Loucy (cell line): ENCODE measurements at regions not wholly inside any gene's neighbourhood (a gene's known extent, or its start where the extent isn't known, plus 50 kb on each side); places are given as distances from the start of the nearest gene placed in this dataset.

Source experiments
- H2AFZ ChIP-seq: fragments of 200-600 bp; sonication (generic); 2 replicates; pipeline ENCODE4 v1.6.0; 2016; ENCODE audit warnings: antibody characterized with exemption, mild to moderate bottlenecking, low read length, moderate library complexity
- H3F3A ChIP-seq: fragments of 200-600 bp; 2 replicates; pipeline ENCODE4 v1.6.0; 2016; ENCODE audit warnings: antibody characterized with exemption, low read depth, mild to moderate bottlenecking
- H3K27me3 ChIP-seq: fragments of 200-600 bp; sonication (generic); 2 replicates; pipeline ENCODE4 v1.6.1; 2014; ENCODE audit warnings: low read length, mild to moderate bottlenecking; ENCODE audit not compliant: insufficient read depth, poor library complexity, severe bottlenecking
- H3K36me3 ChIP-seq: fragments of 200-600 bp; sonication (generic); 2 replicates; pipeline ENCODE4 v1.6.1; 2016; ENCODE audit warnings: low read length; ENCODE audit not compliant: insufficient read depth
- H3K4me1 ChIP-seq: fragments of 200-600 bp; sonication (generic); 2 replicates; pipeline ENCODE4 v1.5.1; 2014; ENCODE audit warnings: low read length, mild to moderate bottlenecking; ENCODE audit not compliant: insufficient read depth, poor library complexity, severe bottlenecking
- H3K4me2 ChIP-seq: fragments of 200-600 bp; sonication (generic); 2 replicates; pipeline ENCODE4 v1.6.0; 2014; ENCODE audit warnings: antibody characterized with exemption, low read length, low read depth, mild to moderate bottlenecking; ENCODE audit not compliant: poor library complexity, severe bottlenecking
- H3K4me3 ChIP-seq: fragments of 200-600 bp; sonication (generic); 2 replicates; pipeline ENCODE4 v1.5.1; 2014; ENCODE audit warnings: low read length, mild to moderate bottlenecking, mixed read lengths; ENCODE audit not compliant: poor library complexity, severe bottlenecking
- H3K79me2 ChIP-seq: fragments of 200-600 bp; sonication (generic); 2 replicates; pipeline ENCODE4 v1.6.1; 2014; ENCODE audit warnings: low read length; ENCODE audit not compliant: insufficient read depth
- H3K9ac ChIP-seq: fragments of 200-600 bp; sonication (generic); 2 replicates; pipeline ENCODE4 v1.6.0; 2014; ENCODE audit warnings: mild to moderate bottlenecking, low read depth, low read length, moderate library complexity; ENCODE audit not compliant: poor library complexity, severe bottlenecking
- H3K9me2 ChIP-seq: fragments of 200-600 bp; sonication (generic); replicated peaks from 2 replicates; pipeline ENCODE4 v1.6.1; 2016; ENCODE audit warnings: low read depth, low read length, mixed read lengths
- H3K9me3 ChIP-seq: fragments of 200-600 bp; sonication (generic); 2 replicates; pipeline ENCODE4 v1.6.1; 2014; ENCODE audit warnings: mild to moderate bottlenecking, antibody characterized with exemption, low read length, low read depth; ENCODE audit not compliant: insufficient read depth
- H4K20me1 ChIP-seq: fragments of 200-600 bp; sonication (generic); 2 replicates; pipeline ENCODE4 v1.6.0; 2014; ENCODE audit warnings: antibody characterized with exemption, low read length, mild to moderate bottlenecking; ENCODE audit not compliant: insufficient read depth, poor library complexity, severe bottlenecking
- EZH2phosphoT487 ChIP-seq: fragments of 200-600 bp; IDR thresholded peaks from 2 replicates; pipeline ENCODE4 v1.6.1; 2018; ENCODE audit warnings: antibody characterized with exemption, mild to moderate bottlenecking, moderate library complexity, borderline replicate concordance
- TF ChIP-seq, protein P1 (sequence below): fragments of 200-600 bp; sonication (generic); conservative IDR thresholded peaks from 2 replicates; pipeline ENCODE4 v1.5.1; 2014; ENCODE audit warnings: mild to moderate bottlenecking, antibody characterized with exemption, low read length

DNA sequence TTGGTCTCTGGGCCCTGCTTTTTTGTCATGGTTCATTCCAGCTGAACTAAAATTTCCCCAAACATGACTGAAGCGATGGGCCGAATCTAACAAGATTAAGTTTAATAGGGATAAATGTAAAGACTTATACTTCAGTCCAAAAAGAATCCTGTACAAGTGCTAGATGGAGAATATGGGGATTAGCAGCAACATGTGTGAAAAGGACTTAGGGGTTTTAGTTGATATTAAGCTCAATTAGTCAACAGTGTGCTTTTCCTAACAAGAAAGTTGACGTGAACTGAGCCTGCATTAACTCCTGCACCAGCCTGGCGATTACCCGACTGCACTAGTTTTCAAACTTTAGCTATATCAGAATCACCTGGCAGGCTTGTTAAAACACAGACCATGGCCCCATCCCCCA lies 61.0 kb upstream of the BBX start:
- Histone ChIP-seq H3F3A (no peaks in the 10 kb centered on the region), H2AFZ (no peak overlapping the region), H3K79me2 (no peaks in the 10 kb centered on the region), H3K9me2 (no peaks in the 10 kb centered on the region), H3K4me3 (no peak overlapping the region), H3K36me3 (no peaks in the 10 kb centered on the region), H4K20me1 (no peaks in the 10 kb centered on the region), H3K27me3 (no peaks in the 10 kb centered on the region), H3K9ac (no peak overlapping the region), H3K4me2 (no peak overlapping the region), H3K4me1 (no peaks in the 10 kb centered on the region), H3K9me3 (no peaks in the 10 kb centered on the region)
- TF ChIP-seq, protein P1, sequence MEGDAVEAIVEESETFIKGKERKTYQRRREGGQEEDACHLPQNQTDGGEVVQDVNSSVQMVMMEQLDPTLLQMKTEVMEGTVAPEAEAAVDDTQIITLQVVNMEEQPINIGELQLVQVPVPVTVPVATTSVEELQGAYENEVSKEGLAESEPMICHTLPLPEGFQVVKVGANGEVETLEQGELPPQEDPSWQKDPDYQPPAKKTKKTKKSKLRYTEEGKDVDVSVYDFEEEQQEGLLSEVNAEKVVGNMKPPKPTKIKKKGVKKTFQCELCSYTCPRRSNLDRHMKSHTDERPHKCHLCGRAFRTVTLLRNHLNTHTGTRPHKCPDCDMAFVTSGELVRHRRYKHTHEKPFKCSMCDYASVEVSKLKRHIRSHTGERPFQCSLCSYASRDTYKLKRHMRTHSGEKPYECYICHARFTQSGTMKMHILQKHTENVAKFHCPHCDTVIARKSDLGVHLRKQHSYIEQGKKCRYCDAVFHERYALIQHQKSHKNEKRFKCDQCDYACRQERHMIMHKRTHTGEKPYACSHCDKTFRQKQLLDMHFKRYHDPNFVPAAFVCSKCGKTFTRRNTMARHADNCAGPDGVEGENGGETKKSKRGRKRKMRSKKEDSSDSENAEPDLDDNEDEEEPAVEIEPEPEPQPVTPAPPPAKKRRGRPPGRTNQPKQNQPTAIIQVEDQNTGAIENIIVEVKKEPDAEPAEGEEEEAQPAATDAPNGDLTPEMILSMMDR: no peak
- no peak for TF ChIP-seq EZH2phosphoT487

DNA sequence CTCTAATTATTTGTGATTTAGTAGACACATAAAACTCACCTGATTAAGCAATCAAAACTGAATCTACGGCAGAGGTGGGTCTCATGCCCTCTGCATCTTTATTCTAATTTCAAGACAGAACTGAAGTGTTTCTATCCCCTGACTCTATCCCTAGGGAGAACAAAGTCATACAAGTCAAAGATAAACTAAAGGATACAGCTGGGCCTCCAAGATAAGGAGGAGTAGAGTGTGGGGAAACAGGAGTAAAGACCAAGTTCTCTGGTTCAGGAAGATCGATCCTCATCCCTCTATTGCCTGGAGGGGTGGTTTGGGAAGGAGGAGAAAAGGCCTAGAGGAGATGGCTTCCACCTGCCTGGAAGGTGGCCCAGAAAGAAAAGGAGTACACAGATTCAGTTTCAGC lies 58.7 kb upstream of the BBX start:
- no peaks in the 10 kb centered on the region for H3K4me1 ChIP-seq
- no peaks in the 10 kb centered on the region for H3K36me3 ChIP-seq
- H4K20me1 ChIP-seq: no peaks in the 10 kb centered on the region
- H3K79me2 ChIP-seq: no peaks in the 10 kb centered on the region
- H3K4me3 ChIP-seq: no peak overlapping the region
- H2AFZ ChIP-seq: no peak overlapping the region
- H3K4me2 ChIP-seq: no peak overlapping the region
- no peaks in the 10 kb centered on the region for H3K9me2 ChIP-seq
- H3K9ac ChIP-seq: no peak overlapping the region
- H3K9me3 ChIP-seq: no peaks in the 10 kb centered on the region
- no peaks in the 10 kb centered on the region for H3K27me3 ChIP-seq
- no peak for TF ChIP-seq EZH2phosphoT487
- TF ChIP-seq, protein P1: no peak
- no peaks in the 10 kb centered on the region for H3F3A ChIP-seq

- H3F3A ChIP-seq: no peaks in the 10 kb centered on the region
- H3K27me3 ChIP-seq: no peaks in the 10 kb centered on the region
- no peaks in the 10 kb centered on the region for H3K36me3 ChIP-seq
- H3K4me3 ChIP-seq: no peak overlapping the region
- H3K4me1 ChIP-seq: no peaks in the 10 kb centered on the region
- H4K20me1 ChIP-seq: no peaks in the 10 kb centered on the region
- H3K4me2 ChIP-seq: no peak overlapping the region
- H3K9me2 ChIP-seq: no peaks in the 10 kb centered on the region
- no peak overlapping the region for H3K9ac ChIP-seq
- H3K79me2 ChIP-seq: no peaks in the 10 kb centered on the region
- H3K9me3 ChIP-seq: no peaks in the 10 kb centered on the region
- TF ChIP-seq, protein P1: no peak
- no peak for TF ChIP-seq EZH2phosphoT487
- no peak overlapping the region for H2AFZ ChIP-seq
These were observed 57.6 kb upstream of the BBX start for GRCh38 chr3:107465064-107465631.
